ENCODE measurements at regions not wholly inside any gene's neighbourhood (a gene's known extent, or its start where the extent isn't known, plus 50 kb on each side); places are given as distances from the start of the nearest gene placed in this dataset.

GRCh38 chr10:65618126-65618525, 1307.7 kb upstream of the LRRTM3 start:
- no peak for TF ChIP-seq CTCF (IDR thresholded peaks at IDR 0.05; ENCODE audit: insufficient read depth, low read length, poor library complexity, severe bottlenecking)
- TF ChIP-seq EZH2phosphoT487 (conservative IDR thresholded peaks at IDR 0.05; ENCODE audit: low read length): no peak
